ENCODE measurements at regions not wholly inside any gene's neighbourhood (a gene's known extent, or its start where the extent isn't known, plus 50 kb on each side); places are given as distances from the start of the nearest gene placed in this dataset.

- DNase-seq (ENCODE audit: low spot score), result no peak
- in situ Hi-C loops (cut with MboI; ENCODE audit: low pct_unique_long_range_greater_than_20kb, low sequenced_read_pairs, unreplicated experiment), result no loop called here
- TF ChIP-seq CTCF (IDR thresholded peaks at IDR 0.05; ENCODE audit: extremely low read depth, insufficient read depth, missing control alignments), result no peak
Measured at GRCh38 chr2:74755386-74755785, 78.5 kb upstream of the HK2 start.

GRCh38 chr2:74756356-74756890 lies 77.5 kb upstream of the HK2 start:
- TF ChIP-seq CTCF (IDR thresholded peaks at IDR 0.05; ENCODE audit: extremely low read depth, insufficient read depth, missing control alignments), result no peak
- no peak for DNase-seq (ENCODE audit: low spot score)
- in situ Hi-C loops (cut with MboI; ENCODE audit: low pct_unique_long_range_greater_than_20kb, low sequenced_read_pairs, unreplicated experiment), result no loop called here

GRCh38 chr2:74759986-74760385 lies 73.9 kb upstream of the HK2 start:
- no peak for DNase-seq (ENCODE audit: low spot score)
- in situ Hi-C loops (cut with MboI; ENCODE audit: low pct_unique_long_range_greater_than_20kb, low sequenced_read_pairs, unreplicated experiment), result no loop called here
- TF ChIP-seq CTCF (IDR thresholded peaks at IDR 0.05; ENCODE audit: extremely low read depth, insufficient read depth, missing control alignments), result no peak

GRCh38 chr2:74760875-74761630 lies 72.9 kb upstream of the HK2 start:
- no peak for DNase-seq (ENCODE audit: low spot score)
- no peak for TF ChIP-seq CTCF (IDR thresholded peaks at IDR 0.05; ENCODE audit: extremely low read depth, insufficient read depth, missing control alignments)
- in situ Hi-C loops (cut with MboI; ENCODE audit: low pct_unique_long_range_greater_than_20kb, low sequenced_read_pairs, unreplicated experiment), result no loop called here

- TF ChIP-seq CTCF (IDR thresholded peaks at IDR 0.05; ENCODE audit: extremely low read depth, insufficient read depth, missing control alignments), result peak; percentile 51
- DNase-seq (ENCODE audit: low spot score), result no peak
- in situ Hi-C loops (cut with MboI; ENCODE audit: low pct_unique_long_range_greater_than_20kb, low sequenced_read_pairs, unreplicated experiment), result no loop called here
Measured at GRCh38 chr2:74762789-74763188, 71.1 kb upstream of the HK2 start.

GRCh38 chr2:74763962-74764428 lies 69.9 kb upstream of the HK2 start:
- in situ Hi-C loops (cut with MboI; ENCODE audit: low pct_unique_long_range_greater_than_20kb, low sequenced_read_pairs, unreplicated experiment), result no loop called here
- TF ChIP-seq CTCF (IDR thresholded peaks at IDR 0.05; ENCODE audit: extremely low read depth, insufficient read depth, missing control alignments), result no peak
- no peak for DNase-seq (ENCODE audit: low spot score)

Data from GM13977 (cell line).